Myocyte (in vitro differentiated cells): ENCODE measurements at regions not wholly inside any gene's neighbourhood (a gene's known extent, or its start where the extent isn't known, plus 50 kb on each side); places are given as distances from the start of the nearest gene placed in this dataset.
"Not testable (repeated sequence)": the region's sequence is repeated elsewhere in the genome, so short reads cannot be mapped to it uniquely, and the experiment has no call there.

ENCODE experiments used
- DNase-seq: peaks from one replicate; pipeline ENCODE4 v3.0.0-alpha.2; 2012; ENCODE audit warnings: low read depth

DNA sequence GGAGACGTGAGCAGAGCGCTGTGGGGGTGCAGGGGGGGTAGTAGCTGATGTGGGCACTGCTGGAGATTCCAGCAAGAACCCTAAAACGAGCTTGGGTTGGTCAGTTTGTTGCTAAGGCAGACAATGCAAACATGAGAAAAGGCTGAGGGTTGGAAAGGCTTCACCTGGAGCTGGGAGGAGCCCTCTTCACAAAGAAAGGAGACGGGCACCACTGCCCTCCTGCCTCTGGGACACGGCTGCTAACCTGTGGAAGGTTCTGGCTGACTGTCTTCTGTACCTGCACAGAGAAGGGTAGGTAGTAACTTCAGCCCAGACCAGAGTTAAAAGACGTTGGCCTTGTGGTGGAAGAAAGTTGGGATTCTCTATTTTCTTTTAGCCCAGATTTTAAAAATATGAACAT is 108.7 kb downstream of the SUCLA2 start:
- no peak for DNase-seq

GRCh38 chr13:47890146-47890814 is 110.8 kb downstream of the SUCLA2 start:
- DNase-seq, result no peak

- no peak for DNase-seq
Observed at GRCh38 chr13:47886314-47886713, 114.8 kb downstream of the SUCLA2 start.

DNA sequence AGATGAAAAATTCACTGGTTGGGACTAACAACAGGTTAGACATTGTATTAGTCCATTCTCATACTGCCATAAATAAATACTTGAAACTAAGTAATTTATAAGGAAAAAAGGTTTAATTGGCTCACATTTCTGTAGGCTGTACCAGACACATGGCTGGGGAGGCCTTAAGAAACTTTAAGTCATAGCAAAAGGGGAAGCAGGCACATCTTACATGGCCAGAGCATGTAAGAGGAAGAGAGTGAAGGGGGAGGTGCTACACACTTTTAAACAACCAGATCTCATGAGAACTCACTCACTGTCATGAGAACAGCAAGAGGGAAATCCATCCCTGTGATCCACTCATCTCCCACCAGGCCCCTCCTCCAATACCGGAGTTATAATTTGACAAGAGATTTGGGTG is 125.9 kb downstream of the SUCLA2 start:
- no peak for DNase-seq

DNA sequence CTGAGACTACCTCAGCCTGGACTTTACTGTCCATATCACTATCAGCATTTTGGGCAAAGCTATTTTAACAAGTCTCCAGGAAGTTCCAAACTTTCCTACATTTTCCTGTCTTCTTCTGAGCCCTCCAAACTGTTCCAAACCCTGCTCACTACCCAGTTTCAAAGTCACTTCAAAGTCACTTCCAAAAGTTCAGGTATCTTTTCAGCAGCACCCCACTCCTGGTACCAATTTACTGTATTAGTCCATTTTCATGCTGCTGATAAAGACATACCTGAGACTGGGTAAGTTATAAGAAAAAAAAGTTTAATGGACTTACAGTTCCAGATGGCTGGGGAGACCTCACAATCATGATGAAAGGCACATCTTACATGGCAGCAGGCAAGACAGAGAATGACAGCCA is 127.1 kb downstream of the SUCLA2 start:
- DNase-seq, result not testable (repeated sequence)

GRCh38 chr13:47873319-47873718 is 127.8 kb downstream of the SUCLA2 start:
- DNase-seq, result not testable (repeated sequence)

GRCh38 chr13:47869776-47870175 is 131.3 kb downstream of the SUCLA2 start:
- no peak for DNase-seq

- no peak for DNase-seq
Observed at GRCh38 chr13:47865883-47866282, 135.2 kb downstream of the SUCLA2 start.

DNA sequence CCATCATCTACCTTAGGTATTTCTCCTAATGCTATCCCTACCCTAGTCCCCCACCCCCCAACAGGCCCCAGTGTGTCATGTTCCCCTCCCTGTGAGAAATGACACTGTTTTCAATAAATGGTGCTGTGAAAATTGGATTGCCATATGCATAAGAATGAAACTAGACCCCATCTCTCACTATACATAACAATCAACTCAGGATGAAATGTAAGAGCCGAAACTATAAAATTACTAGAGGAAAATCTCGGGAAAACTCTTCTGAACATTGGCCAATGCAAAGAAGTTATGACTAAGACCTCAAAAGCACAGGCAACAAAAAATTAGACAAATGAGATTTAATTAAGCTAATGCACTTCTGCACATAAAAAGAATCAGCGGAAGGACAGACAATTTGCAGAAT is 138.2 kb downstream of the SUCLA2 start:
- no peak for DNase-seq

DNA sequence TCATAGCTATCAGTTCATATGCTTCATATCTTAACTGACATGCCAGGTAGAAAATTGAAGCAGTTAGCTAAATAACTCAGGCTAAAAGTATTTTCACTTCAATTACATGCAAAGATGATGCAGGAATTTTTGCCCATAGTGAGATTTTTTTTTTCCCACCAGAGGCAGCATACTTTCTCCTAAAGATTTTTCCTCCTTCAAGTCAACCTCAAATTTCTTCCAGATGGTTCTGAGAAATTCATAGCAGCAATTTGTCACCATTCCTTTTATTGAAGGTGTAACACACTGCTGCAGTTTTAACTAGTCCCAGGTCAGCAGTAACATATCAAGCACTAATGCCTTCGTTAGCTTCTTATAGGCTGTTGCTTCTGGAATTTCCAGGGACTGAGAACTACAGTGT is 141.9 kb downstream of the SUCLA2 start:
- no peak for DNase-seq

GRCh38 chr13:47858042-47859025 is 142.7 kb downstream of the SUCLA2 start:
- no peak for DNase-seq

- no peak for DNase-seq
Observed at GRCh38 chr13:47853236-47853635, 147.8 kb downstream of the SUCLA2 start.

DNA sequence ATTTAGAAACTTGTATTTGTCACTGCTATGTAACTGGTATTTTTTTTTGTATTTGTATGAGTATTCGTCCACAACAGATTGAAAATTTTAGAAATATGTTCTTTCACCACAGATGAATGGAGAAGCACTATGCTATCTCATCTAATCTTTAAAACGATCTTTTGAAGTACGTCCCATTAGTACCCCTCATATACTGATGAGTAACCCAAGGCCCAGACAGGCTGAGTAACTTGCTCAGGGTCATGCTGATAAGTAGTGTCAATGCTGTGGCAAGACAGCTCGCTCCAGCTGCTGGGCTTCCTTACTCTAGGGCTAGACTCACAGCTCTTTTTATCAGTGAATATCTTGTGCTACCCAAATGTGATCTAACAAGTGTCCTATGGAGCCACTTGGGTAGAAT is 154.2 kb downstream of the SUCLA2 start:
- no peak for DNase-seq

GRCh38 chr13:47845981-47846380 is 155.1 kb downstream of the SUCLA2 start:
- DNase-seq, result no peak

GRCh38 chr13:47843005-47843404 is 158.1 kb downstream of the SUCLA2 start:
- no peak for DNase-seq

GRCh38 chr13:47841151-47841550 is 159.9 kb downstream of the SUCLA2 start:
- DNase-seq, result no peak

DNA sequence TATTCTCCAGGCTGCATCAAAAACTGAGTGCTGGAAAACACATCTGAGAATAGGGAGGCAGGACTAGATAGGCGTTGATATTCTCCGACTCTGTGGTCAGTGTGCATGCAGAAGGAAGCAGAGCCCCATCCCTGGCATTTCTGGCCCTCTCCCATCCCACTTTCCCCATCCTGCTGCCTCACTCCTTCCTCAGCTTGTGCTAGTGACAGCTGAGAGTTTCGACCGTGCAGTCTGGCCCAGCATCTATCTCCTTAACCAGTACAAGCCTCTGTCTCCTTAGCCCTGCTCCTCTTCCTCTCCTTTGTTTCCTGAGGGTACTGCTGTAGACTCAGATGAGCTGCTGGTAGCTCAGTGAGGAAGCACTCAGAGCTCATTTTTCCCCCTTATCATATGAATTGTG is 163.2 kb downstream of the SUCLA2 start:
- DNase-seq, result peak; percentile 45

DNA sequence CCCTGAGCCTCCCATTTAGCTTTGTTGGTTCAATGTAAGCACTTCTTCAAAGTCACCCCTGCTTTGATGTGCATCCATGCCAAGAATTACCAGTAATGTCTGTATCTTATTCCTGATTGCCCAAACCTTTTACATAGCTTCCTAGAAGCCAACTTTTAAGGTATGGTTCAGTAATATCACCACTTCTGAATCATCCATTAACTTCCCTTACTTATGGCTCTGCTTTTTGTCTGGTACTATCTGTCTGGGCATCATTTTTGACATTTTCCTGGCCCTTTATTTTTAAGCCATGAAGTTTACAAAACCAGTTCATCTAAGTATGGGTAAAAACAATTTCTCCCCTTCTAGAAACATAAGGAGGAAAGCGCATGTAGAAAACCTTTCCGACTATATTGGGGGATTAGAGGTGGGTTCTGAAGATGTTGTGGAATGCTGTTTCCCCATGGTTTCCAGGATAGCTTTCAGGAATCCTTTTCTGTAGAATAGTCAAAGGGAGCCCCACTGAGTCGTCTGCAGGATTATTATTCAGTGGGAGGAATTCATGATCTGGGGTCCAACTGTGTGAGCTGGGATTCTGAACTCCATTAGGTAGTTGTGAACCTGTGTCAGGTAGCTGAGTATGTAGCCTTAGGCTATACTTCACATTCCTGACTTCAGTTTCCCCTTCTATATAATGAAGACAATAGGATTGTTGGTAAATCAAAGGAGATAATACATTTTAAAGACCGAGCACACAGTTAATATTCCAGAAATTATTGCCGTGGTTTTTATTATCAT is 163.8 kb downstream of the SUCLA2 start:
- no peak for DNase-seq

DNA sequence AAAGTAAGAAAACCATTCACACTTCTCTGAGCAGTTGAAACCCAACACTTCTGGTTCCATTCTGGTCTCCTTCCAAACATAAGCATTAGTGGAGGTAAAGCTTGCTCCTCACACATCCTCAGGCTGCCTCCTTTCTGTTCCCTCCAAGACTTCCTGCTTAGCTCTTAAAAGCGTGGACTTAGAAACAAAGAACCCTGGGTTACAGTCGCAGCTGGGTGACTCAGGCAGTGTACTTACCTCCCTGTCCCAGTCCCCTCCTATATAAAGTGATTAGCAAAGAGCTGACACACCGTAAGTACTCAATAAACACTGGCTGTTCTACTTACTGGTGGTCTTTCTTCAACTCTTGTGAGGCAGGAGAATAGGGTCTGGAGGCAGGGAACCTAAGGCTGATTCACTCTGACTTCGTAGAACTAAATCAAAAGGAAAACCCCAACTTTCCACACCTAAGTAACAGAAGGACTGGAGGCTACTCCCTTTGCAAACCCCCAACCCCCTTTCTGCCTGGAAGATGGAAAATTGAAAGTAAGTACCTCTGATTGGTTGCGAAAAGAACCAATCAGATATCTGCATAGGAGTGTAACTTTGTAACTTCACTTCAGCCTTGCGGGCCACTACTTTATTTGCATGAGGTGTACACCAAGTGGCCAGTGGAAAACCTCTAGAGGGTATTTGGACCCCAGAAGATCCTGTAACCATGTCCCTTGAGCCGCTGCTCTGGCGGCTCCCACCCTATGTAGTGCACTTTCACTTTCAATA is 165.4 kb downstream of the SUCLA2 start:
- no peak for DNase-seq

GRCh38 chr13:47832458-47832972 is 168.6 kb downstream of the SUCLA2 start:
- DNase-seq, result no peak

DNA sequence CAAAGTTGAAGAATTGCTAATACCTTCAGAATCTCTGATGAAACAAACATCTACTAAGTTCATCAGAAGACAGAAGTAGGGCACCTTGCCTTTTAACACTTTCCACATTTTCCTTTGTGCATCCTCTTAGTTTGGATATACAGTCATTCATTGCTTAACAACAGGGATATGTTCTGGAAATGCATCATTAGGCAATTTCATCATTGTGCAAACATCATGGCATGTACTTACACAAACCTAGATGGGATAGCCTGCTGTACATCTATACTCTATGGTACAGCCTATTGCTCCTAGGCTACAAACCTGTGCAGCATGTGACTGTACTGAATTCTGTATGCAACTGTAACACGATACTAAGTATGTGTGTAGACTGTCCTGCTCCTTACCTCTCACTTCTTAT is 169.8 kb downstream of the SUCLA2 start:
- no peak for DNase-seq
